Keratinocyte (primary cell): ENCODE measurements at regions not wholly inside any gene's neighbourhood (a gene's known extent, or its start where the extent isn't known, plus 50 kb on each side); places are given as distances from the start of the nearest gene placed in this dataset.

Source experiments
- CTCF ChIP-seq, 3 experiments: IDR thresholded peaks in 1 of 3; conservative IDR thresholded peaks in 1 of 3; optimal IDR thresholded peaks in 1 of 3; 2 replicates in 2 of 3; 3 replicates in 1 of 3; pipeline versions ENCODE3 to v1.5.1; 2011; ENCODE audit warnings: low read length in 3 of 3, mild to moderate bottlenecking in 3 of 3, moderate library complexity in 2 of 3, control low read depth in 1 of 3, inconsistent platforms in 1 of 3; ENCODE audit not compliant: insufficient read depth in 2 of 3; ENCODE audit errors: extremely low read depth in 1 of 3
- EZH2 ChIP-seq: IDR thresholded peaks from one replicate; pipeline ENCODE4 v1.6.1; 2012; ENCODE audit warnings: inconsistent platforms, mild to moderate bottlenecking, low read length, moderate library complexity

- TF ChIP-seq CTCF (optimal IDR thresholded peaks at IDR 0.05 in 1 of 3, IDR thresholded peaks at IDR 0.05 in 1 of 3, conservative IDR thresholded peaks at IDR 0.05 in 1 of 3; ENCODE audit: extremely low read depth in 1 of 3, insufficient read depth in 2 of 3, low read length in 3 of 3) (no peak), EZH2 (no peak)
These were observed 468.1 kb downstream of the PMP22 start for GRCh38 chr17:14797021-14797420.
